ENCODE measurements at regions not wholly inside any gene's neighbourhood (a gene's known extent, or its start where the extent isn't known, plus 50 kb on each side); places are given as distances from the start of the nearest gene placed in this dataset.
A peak's percentile ranks its signal among the peaks of the same experiment; 100 is the strongest.

- intact Hi-C loops (cut with DNase I) = no loop called here
- no peak for DNase-seq (ENCODE audit: missing footprints)
- no peak for ATAC-seq
These were observed 117.8 kb downstream of the SETD4 start for GRCh38 chr21:35942211-35943144.

- peak; percentile 96 for ATAC-seq
- intact Hi-C loops (cut with DNase I) = loop anchor here (2.0 kb wide), 2 partner anchors 890 to 1196 kb away; no protein-coding TSS in a partner anchor
- no peak for DNase-seq (ENCODE audit: missing footprints)
These were observed 120.0 kb downstream of the SETD4 start for GRCh38 chr21:35940074-35940927.

- intact Hi-C loops (cut with DNase I) = loop anchor here (5.0 to 10.0 kb wide), 2 partner anchors 96 to 1054 kb away; no protein-coding TSS in a partner anchor
- no peak for DNase-seq (ENCODE audit: missing footprints)
- no peak for ATAC-seq
These were observed 121.9 kb downstream of the SETD4 start for GRCh38 chr21:35938446-35938845.

GRCh38 chr21:35933466-35933865 lies 126.9 kb downstream of the SETD4 start:
- DNase-seq (ENCODE audit: missing footprints) (peak; percentile 75), ATAC-seq (peak; percentile 88)
- intact Hi-C loops (cut with DNase I) = loop anchor here (10.0 kb wide), 1 partner anchor 1049 kb away; no protein-coding TSS in a partner anchor

- intact Hi-C loops (cut with DNase I) = loop anchor here (10.0 kb wide), 1 partner anchor 1048 kb away; no protein-coding TSS in a partner anchor
- DNase-seq (ENCODE audit: missing footprints) (peak; percentile 74), ATAC-seq (peak; percentile 77)
These were observed 128.0 kb downstream of the SETD4 start for GRCh38 chr21:35932232-35932911.

GRCh38 chr21:35929901-35930300 lies 130.4 kb downstream of the SETD4 start:
- intact Hi-C loops (cut with DNase I) = loop anchor here (10.0 kb wide), 1 partner anchor 1045 kb away; no protein-coding TSS in a partner anchor
- DNase-seq (ENCODE audit: missing footprints) = no peak
- no peak for ATAC-seq

- no peak for ATAC-seq
- DNase-seq (ENCODE audit: missing footprints) = no peak
- intact Hi-C loops (cut with DNase I) = no loop called here
These were observed 133.1 kb downstream of the SETD4 start for GRCh38 chr21:35927262-35927661.

GRCh38 chr21:35926003-35926740 lies 134.2 kb downstream of the SETD4 start:
- ATAC-seq = no peak
- intact Hi-C loops (cut with DNase I) = no loop called here
- no peak for DNase-seq (ENCODE audit: missing footprints)

GRCh38 chr21:35925497-35925896 lies 134.8 kb downstream of the SETD4 start:
- intact Hi-C loops (cut with DNase I) = no loop called here
- ATAC-seq (no peak), DNase-seq (ENCODE audit: missing footprints) (no peak)

GRCh38 chr21:35924714-35925301 lies 135.5 kb downstream of the SETD4 start:
- intact Hi-C loops (cut with DNase I) = no loop called here
- peak; percentile 71 for ATAC-seq
- no peak for DNase-seq (ENCODE audit: missing footprints)

- intact Hi-C loops (cut with DNase I) = no loop called here
- ATAC-seq (no peak), DNase-seq (ENCODE audit: missing footprints) (no peak)
These were observed 136.4 kb downstream of the SETD4 start for GRCh38 chr21:35923971-35924370.

- intact Hi-C loops (cut with DNase I) = no loop called here
- ATAC-seq (no peak), DNase-seq (ENCODE audit: missing footprints) (no peak)
These were observed 137.7 kb downstream of the SETD4 start for GRCh38 chr21:35922618-35923017.

GRCh38 chr21:35921471-35921870 lies 138.9 kb downstream of the SETD4 start:
- DNase-seq (ENCODE audit: missing footprints) = no peak
- no peak for ATAC-seq
- intact Hi-C loops (cut with DNase I) = no loop called here

GRCh38 chr21:35920436-35920835 lies 139.9 kb downstream of the SETD4 start:
- DNase-seq (ENCODE audit: missing footprints) (no peak), ATAC-seq (no peak)
- intact Hi-C loops (cut with DNase I) = no loop called here

- DNase-seq (ENCODE audit: missing footprints) (no peak), ATAC-seq (no peak)
- intact Hi-C loops (cut with DNase I) = no loop called here
These were observed 145.3 kb downstream of the SETD4 start for GRCh38 chr21:35915030-35915429.

- intact Hi-C loops (cut with DNase I) = no loop called here
- ATAC-seq (no peak), DNase-seq (ENCODE audit: missing footprints) (no peak)
These were observed 148.7 kb downstream of the SETD4 start for GRCh38 chr21:35911412-35912191.

Data from Right ventricle myocardium inferior (tissue), 1 donor.